Right ventricle myocardium superior (tissue), 1 donor: ENCODE measurements at regions not wholly inside any gene's neighbourhood (a gene's known extent, or its start where the extent isn't known, plus 50 kb on each side); places are given as distances from the start of the nearest gene placed in this dataset.

Experiments used
- ATAC-seq: fragments of 200-7000 bp; cut with Tn5 transposase; one replicate; pipeline ENCODE4 v1.9.1; 2020; ENCODE audit warnings: mild to moderate bottlenecking; ENCODE audit not compliant: poor library complexity
- DNase-seq: peaks from one replicate; pipeline ENCODE4 v3.0.0-alpha.2; 2020
- intact Hi-C: fragments of 100-400 bp; cut with DNase I; formaldehyde crosslinking; loops from one replicate; pipeline ENCODE4 v1.11.2; 2022
- donor health status: DM: no; HTN: yes; CAD: no; lungs with severe emphysema.

DNA sequence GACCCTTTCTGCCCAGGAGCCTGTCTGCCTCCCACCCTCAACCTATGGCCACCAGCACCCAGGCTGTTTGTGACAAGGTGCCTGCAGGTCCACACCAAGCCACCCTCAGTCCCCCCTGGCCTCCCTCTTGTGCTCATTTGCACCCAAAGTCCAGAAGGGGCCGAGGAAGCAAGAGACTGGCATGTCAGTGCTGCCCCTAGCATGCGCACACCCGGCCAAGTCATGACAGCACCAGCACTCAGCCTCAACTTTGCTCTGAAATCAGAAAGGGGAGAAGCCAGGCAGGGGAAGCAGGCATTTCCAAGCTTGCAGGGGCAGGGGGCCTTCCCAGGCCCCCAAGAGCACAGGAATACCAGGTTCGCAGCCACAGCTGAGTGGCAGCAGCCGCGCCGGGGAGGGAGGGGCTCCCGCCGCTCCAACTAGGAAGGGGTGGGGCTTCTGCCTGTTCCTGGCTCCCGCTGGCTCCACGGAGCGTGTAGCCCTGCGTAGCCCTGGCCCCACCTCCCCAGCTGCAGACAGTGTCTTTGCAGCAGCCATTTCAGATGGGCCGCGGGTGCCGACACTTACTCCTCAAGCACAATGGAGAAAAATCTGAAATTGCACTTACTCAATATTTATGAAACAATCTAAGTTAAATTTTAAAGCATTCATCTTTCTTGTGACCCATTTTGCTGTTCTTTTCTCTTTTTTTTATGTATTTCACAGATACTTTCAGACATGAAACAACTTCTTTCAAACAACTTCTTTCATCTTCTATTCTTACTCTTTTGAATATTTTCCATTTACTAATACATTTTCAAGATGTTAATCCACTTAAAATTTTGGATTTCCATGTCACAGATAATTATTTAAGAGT is 54.9 kb upstream of the ABCB5 start:
- intact Hi-C loops: no loop called here
- DNase-seq (no peak), ATAC-seq (no peak)

DNA sequence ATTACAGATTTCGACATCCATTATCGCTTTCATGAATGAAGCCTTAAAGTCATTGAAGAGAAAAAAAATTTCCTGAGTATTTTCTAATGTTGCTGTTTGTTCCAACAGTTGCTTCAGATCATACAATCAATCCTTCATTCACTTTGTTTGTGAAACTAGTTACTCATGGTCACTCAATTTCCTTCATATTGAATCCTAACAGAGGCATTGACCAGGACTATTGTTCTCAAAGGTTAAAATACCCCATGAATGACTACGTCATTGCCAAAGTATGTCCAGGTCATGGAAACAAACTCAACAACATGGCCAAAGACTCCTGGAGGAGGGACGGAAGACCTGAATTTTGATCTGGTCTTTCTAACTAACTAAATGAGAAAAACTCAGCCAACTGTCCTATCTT is 54.0 kb upstream of the ABCB5 start:
- ATAC-seq: no peak
- DNase-seq: no peak
- intact Hi-C loops: no loop called here

DNA sequence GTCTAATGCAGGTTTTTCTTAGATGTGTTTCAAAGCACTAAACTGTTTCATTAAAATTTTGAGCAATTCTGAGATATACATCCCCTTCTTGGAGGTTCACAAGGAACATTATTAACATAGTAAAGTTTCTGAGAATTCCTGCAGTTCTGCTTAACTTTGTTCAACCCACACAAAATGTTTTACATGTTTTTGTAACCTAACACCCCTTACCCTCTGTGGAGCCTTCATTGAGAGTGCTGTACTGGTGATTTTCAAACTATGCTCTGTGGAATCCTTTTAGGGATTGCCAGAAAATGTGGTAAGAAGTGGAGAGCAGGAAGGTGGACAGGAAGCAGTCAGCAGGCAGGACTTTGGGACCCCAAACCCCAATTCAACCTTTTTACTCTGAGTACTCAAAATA is 53.6 kb upstream of the ABCB5 start:
- no peak for DNase-seq
- intact Hi-C loops: no loop called here
- ATAC-seq: no peak

DNA sequence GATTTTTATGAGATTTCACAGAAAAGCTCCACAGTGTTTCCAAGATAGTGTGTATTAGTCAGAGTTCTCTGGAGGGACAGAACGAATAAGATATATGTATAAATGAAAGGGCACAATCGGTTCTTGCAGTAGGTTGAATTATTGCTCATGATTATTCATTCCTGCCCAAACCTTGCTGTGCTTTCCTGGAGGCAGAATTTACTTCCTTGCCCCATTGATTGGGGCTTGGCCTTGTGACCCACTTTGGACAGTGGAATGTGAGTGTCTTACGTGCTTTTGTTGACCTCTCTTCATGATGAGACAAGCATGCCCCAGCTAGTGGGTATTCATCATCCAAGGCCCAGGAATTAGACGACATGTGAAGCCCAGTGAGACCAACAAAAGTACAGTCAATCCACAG is 53.0 kb upstream of the ABCB5 start:
- DNase-seq: no peak
- no peak for ATAC-seq
- intact Hi-C loops: no loop called here
